Hematopoietic multipotent progenitor cell treated with erythropoietin and hydrocortisone succinate and interleukin-3 and kit ligand, for 4 days (in vitro differentiated cells): ENCODE measurements at regions not wholly inside any gene's neighbourhood (a gene's known extent, or its start where the extent isn't known, plus 50 kb on each side); places are given as distances from the start of the nearest gene placed in this dataset.

Source experiments
- DNase-seq: peaks from one replicate; pipeline ENCODE4 v3.0.0-alpha.2; 2015

DNA sequence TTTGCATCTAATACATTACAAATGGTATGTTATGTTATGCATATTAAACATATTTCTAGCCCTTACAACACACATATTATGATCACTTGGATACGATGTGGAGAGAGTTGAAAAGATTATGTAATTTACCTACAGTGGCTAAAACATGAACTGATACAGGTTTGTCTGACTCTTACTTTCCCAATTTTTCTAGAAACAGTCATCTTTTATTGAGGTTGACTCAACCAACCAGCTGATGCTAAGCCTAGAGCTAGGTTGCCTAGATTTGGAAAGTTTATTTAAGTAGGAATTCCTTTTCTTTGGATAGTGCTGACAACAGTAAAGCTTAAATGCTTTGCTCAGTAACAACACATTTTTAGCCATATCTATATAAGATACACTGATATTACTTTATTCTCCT is 1215.1 kb downstream of the ADGRL3 start:
- DNase-seq, result no peak

GRCh38 chr4:62414563-62414962 is 1214.4 kb downstream of the ADGRL3 start:
- DNase-seq, result no peak

DNA sequence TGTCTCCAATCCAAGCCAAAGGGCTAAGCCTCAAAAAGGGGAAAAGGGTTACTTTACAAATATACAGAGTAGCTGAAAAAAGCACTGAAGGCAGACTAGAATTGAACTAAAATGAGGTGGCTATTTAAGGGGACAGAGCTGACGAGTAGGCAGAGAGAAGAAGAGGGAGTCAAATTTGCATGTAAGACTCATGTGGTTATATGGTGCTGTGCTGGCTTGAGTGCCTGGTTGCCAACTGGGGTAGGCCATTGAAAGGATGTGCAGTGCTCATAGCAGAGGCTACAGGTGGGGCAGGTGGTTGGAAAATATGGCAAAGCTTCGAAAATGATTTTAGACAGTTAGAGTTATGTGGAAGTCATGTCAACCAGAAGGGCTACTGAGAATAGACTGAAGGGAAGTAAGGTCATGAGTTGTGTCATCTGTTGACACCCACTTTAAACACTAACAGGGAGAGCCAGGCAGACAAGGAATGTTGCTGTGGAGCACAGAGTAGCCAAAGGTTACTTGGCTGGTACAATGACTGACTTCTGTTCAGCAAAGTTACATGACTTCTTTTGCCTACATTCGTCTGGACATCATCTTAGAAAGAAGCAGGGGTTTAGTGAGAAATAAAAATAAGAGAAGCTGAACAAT is 1210.4 kb downstream of the ADGRL3 start:
- no peak for DNase-seq

DNA sequence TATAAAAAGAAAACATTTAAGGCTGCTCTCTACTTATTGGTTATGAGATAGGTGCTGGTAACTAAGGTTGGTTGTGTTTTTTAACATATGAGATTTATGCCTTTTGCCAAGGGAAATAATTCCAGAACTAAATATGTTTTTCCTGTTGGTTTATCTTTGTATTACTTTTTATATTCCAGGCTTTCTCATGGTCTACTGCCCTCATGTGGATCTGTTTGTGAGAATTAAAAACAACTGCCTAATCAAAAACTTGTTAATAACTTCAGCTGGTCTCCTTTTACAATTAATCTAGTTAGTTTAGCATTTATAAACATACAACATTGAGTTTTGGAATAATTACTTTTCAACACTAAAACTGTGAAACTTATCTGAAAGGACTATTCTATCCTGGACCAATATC is 1208.3 kb downstream of the ADGRL3 start:
- DNase-seq, result no peak

DNA sequence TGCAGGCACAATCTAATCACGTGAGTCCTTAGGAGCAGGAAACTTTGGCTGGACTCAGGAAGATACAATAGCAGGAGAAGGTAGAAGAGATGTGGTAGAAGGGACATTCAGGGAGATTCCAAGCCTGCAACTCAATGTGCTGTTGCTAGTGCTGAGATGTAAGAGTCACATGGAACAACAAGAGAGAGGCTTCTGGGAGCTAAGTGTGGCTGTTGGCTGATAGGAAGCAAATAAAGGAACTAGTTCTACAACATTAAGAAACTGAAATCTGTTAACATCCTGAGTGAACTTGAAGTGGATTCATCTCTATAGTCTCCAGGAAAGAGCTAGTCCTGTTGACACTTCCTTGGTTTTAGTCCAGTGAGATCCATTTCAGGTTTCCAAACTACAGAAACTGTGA is 1207.4 kb downstream of the ADGRL3 start:
- DNase-seq, result peak; percentile 4

DNA sequence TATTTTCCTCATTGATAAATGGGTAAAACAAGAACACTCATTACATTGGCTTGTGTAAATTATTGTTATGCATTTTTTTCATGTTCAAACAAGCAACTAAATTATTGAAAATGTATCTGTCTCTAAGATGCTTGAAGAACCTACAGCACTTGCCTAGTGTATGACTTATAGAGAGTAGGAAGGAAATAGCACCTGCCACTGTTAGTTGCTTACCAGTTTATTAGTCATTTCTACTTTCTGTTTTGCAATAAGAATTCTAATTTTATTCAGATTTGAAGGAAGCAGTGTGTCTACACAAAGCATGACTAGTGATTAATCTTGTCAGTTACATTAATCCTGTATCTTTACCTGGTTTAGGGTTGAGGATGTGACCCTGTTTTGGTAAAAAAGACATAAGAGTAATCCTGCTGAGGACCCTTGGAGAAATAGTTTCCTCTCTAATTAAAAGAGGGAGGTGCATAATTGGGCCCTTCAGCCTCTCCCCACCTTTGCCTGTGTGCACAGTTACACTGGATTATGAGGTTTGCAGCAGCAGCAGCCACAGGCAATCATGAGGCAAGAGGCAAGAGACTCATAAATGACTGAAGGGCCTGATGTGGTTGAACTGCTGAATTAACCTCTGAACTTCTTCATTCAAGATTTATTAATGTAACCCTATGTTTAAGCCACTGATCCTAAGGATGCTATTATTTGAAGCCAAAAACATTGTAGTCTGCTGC is 1202.1 kb downstream of the ADGRL3 start:
- no peak for DNase-seq

GRCh38 chr4:62399242-62399641 is 1199.1 kb downstream of the ADGRL3 start:
- peak; percentile 22 for DNase-seq

GRCh38 chr4:62398318-62398717 is 1198.2 kb downstream of the ADGRL3 start:
- DNase-seq, result no peak

GRCh38 chr4:62394766-62395165 is 1194.6 kb downstream of the ADGRL3 start:
- DNase-seq, result peak; percentile 19

- no peak for DNase-seq
Measured at GRCh38 chr4:62387808-62388207, 1187.7 kb downstream of the ADGRL3 start.

GRCh38 chr4:62377700-62378099 is 1177.6 kb downstream of the ADGRL3 start:
- DNase-seq, result no peak

DNA sequence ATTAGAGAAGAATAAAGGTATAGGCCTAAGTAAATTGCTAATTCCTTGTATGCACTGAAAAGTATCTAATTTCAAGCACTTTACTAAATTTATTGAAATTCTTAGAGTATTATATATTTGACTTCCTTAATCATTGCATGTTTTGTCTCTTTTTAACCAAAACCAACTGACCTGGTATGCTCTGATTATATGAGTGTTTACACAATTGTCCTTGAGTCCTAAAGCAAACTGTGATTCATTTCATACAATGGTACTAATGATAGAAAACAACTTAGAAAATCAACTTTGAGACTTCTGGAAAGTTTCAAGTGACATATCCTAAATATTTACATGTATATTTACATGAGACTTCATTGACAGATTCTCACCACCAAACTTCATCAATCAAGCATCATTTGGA is 1177.1 kb downstream of the ADGRL3 start:
- no peak for DNase-seq

- DNase-seq, result no peak
Measured at GRCh38 chr4:62366939-62367338, 1166.8 kb downstream of the ADGRL3 start.

DNA sequence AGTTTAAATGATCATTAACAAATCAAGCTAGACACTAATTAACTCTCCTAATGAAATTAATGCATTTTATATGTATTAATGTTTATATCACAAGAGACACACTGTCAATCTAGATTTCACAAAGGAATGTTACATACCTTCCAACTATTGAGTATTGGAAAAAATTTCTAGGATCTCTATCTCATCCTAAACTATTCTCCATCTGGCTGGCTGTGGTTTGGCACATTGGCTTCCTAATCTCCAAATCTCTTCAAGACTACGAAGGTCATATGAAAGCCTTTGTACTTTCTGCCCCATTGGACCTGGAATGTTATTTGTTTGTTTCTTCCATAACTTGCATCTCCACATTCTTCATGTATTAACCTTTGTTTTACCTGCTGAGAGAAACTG is 1160.0 kb downstream of the ADGRL3 start:
- no peak for DNase-seq

- no peak for DNase-seq
Measured at GRCh38 chr4:62359441-62360155, 1159.5 kb downstream of the ADGRL3 start.

GRCh38 chr4:62344915-62345314 is 1144.8 kb downstream of the ADGRL3 start:
- no peak for DNase-seq

GRCh38 chr4:62344474-62344873 is 1144.3 kb downstream of the ADGRL3 start:
- no peak for DNase-seq

DNA sequence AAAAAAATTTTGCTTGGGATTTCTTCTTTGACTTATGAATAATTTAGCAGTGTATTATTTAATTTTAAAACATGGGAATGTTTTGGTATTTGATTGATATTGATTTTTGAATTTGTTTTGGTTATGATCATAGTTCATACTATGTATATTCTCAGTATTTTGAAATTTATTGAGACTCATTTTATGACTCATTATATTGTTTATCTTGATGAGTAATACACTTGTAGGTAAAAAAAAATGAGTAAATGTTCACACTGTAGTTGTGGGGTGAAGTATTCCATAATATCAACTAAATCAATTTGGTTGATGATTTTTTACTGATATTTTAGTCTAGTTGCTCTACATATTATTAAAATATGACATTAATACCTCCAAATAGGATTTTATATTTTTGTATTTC is 1142.2 kb downstream of the ADGRL3 start:
- DNase-seq, result no peak

DNA sequence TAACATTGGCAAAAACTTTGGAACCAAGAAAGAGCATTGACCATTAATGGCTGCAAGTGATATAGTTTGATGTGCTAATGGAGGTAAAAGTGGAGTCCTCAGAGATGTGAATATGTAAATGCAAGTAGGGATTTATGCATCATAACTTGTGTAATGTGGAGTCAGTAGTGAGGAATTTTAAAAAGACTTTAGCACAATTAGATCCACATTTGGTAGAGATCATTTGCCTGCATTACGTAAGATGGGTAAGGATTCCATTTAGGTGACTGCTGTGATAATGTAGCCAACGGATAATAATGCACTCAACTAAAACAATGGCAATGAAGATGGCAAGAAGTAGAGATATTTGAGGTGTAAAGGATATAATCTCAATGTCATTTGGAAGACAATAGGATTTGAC is 1128.4 kb downstream of the ADGRL3 start:
- no peak for DNase-seq

DNA sequence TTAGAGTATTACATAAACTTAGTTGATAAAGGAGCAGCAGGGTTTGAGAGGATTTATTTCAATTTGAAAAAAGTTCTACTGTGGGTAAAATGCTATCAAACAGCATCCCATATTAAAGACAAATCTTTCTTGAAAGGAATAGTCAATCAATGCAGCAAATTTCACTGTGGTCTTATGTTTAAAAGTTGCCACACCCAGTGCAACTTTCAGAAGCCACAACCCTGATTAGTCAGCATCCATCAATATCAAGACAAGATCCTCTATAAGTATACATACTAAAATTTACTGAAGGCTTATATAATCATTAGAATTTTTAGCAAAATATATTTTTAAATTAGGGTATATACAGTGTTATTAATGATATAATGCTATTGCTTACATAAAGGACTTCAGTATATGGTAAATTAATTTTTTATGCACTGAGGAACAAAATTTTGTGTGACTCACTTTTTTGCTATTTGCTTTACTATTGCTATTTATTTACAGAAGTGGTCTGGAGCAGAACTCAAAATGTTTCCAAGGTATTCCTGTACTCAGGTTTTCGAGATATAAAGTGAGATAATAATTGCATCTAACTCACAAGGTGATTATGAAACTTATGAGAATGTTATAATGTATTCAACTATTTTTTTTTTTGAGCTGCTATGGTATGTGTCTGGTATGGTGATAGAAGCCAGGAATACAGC is 1127.6 kb downstream of the ADGRL3 start:
- no peak for DNase-seq

GRCh38 chr4:62324215-62324614 is 1124.1 kb downstream of the ADGRL3 start:
- no peak for DNase-seq

- DNase-seq, result no peak
Measured at GRCh38 chr4:62320612-62321011, 1120.5 kb downstream of the ADGRL3 start.

DNA sequence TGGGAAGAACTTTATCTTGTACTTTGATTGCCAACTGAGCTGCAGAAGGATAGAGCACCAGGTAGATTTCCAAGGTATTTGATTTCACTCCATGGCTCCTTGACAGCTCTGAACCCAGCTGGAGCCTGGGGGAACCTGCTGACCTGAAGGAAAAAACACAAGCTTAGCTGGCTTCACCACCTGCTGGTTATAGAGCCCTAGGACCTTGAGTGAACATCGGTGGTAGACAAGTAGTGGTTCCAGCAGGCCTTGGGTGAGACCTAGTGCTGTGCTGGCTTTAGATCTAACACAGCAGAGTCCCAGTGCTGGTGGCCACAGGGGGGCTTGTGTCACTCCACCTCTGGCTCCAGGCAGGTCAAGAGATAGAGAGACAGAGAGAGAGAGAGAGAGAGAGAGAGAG is 1102.6 kb downstream of the ADGRL3 start:
- no peak for DNase-seq

- DNase-seq, result no peak
Measured at GRCh38 chr4:62301500-62301899, 1101.4 kb downstream of the ADGRL3 start.
